ENCODE measurements at regions not wholly inside any gene's neighbourhood (a gene's known extent, or its start where the extent isn't known, plus 50 kb on each side); places are given as distances from the start of the nearest gene placed in this dataset.

- DNase-seq: no peak
- Histone ChIP-seq H3K27ac (ENCODE audit: low read depth, low read length) (no peak overlapping the region), H3K36me3 (ENCODE audit: control insufficient read depth, insufficient read depth, low read length) (no peaks in the 10 kb centered on the region), H3K9ac (ENCODE audit: extremely low read depth, low read length, poor library complexity, severe bottlenecking) (no peak overlapping the region), H3K27me3 (ENCODE audit: control insufficient read depth, insufficient read depth, low read length, poor library complexity, severe bottlenecking) (peaks cover 5% of the 10 kb centered on the region), H3K4me1 (ENCODE audit: control insufficient read depth, insufficient read depth, low read length) (peaks cover 2% of the 10 kb centered on the region), H3K4me3 (ENCODE audit: low read length) (no peak overlapping the region), H3K9me3 (ENCODE audit: control insufficient read depth, low read length) (no peaks in the 10 kb centered on the region)
- 92 to 100% methylated on average over 1 to 4 of the region's 4 CpGs for WGBS, 2 experiments (ENCODE audit: insufficient coverage in 1 of 2, insufficient read length in 1 of 2)
- H3K4me3 Mint-ChIP-seq: no peak overlapping the region
- H3K9me3 Mint-ChIP-seq: no peaks in the 10 kb centered on the region
- no peak overlapping the region for H3K27ac Mint-ChIP-seq
- TF ChIP-seq CTCF (conservative IDR thresholded peaks at IDR 0.05): no peak
- no peaks in the 10 kb centered on the region for H3K27me3 Mint-ChIP-seq (ENCODE audit: insufficient read depth)
- H3K36me3 Mint-ChIP-seq (ENCODE audit: low read depth): no peaks in the 10 kb centered on the region
- H3K4me1 Mint-ChIP-seq: no peaks in the 10 kb centered on the region
Measured at GRCh38 chr9:90092508-90092907, 487.7 kb downstream of the GADD45G start.

GRCh38 chr9:90095682-90096081 is 490.9 kb downstream of the GADD45G start:
- Histone ChIP-seq H3K27me3 (ENCODE audit: control insufficient read depth, insufficient read depth, low read length, poor library complexity, severe bottlenecking) (peaks cover 5% of the 10 kb centered on the region), H3K9me3 (ENCODE audit: control insufficient read depth, low read length) (no peaks in the 10 kb centered on the region), H3K36me3 (ENCODE audit: control insufficient read depth, insufficient read depth, low read length) (no peaks in the 10 kb centered on the region), H3K4me3 (ENCODE audit: low read length) (no peak overlapping the region), H3K27ac (ENCODE audit: low read depth, low read length) (no peak overlapping the region), H3K4me1 (ENCODE audit: control insufficient read depth, insufficient read depth, low read length) (peaks cover 12% of the 10 kb centered on the region), H3K9ac (ENCODE audit: extremely low read depth, low read length, poor library complexity, severe bottlenecking) (no peak overlapping the region)
- no peaks in the 10 kb centered on the region for H3K9me3 Mint-ChIP-seq
- DNase-seq: peak; percentile 54
- H3K27ac Mint-ChIP-seq: no peak overlapping the region
- no peak overlapping the region for H3K4me3 Mint-ChIP-seq
- no peak for TF ChIP-seq CTCF (conservative IDR thresholded peaks at IDR 0.05)
- no peaks in the 10 kb centered on the region for H3K36me3 Mint-ChIP-seq (ENCODE audit: low read depth)
- WGBS, 2 experiments (ENCODE audit: insufficient coverage in 1 of 2, insufficient read length in 1 of 2): 85 to 88% methylated on average over 10 to 11 of the region's 11 CpGs
- H3K4me1 Mint-ChIP-seq: no peaks in the 10 kb centered on the region
- H3K27me3 Mint-ChIP-seq (ENCODE audit: insufficient read depth): no peaks in the 10 kb centered on the region

GRCh38 chr9:90097237-90097636 is 492.4 kb downstream of the GADD45G start:
- H3K4me3 ChIP-seq (ENCODE audit: low read length): no peak overlapping the region
- 90 to 100% methylated on average over 5 to 7 of the region's 7 CpGs for WGBS, 2 experiments (ENCODE audit: insufficient coverage in 1 of 2, insufficient read length in 1 of 2)
- Mint-ChIP-seq H3K4me3 (no peak overlapping the region), H3K36me3 (ENCODE audit: low read depth) (no peaks in the 10 kb centered on the region), H3K9me3 (no peaks in the 10 kb centered on the region), H3K27me3 (ENCODE audit: insufficient read depth) (no peaks in the 10 kb centered on the region), H3K27ac (no peak overlapping the region), H3K4me1 (no peaks in the 10 kb centered on the region)
- no peak overlapping the region for H3K9ac ChIP-seq (ENCODE audit: extremely low read depth, low read length, poor library complexity, severe bottlenecking)
- no peak overlapping the region for H3K27ac ChIP-seq (ENCODE audit: low read depth, low read length)
- H3K36me3 ChIP-seq (ENCODE audit: control insufficient read depth, insufficient read depth, low read length): no peaks in the 10 kb centered on the region
- no peaks in the 10 kb centered on the region for H3K9me3 ChIP-seq (ENCODE audit: control insufficient read depth, low read length)
- no peak for TF ChIP-seq CTCF (conservative IDR thresholded peaks at IDR 0.05)
- H3K4me1 ChIP-seq (ENCODE audit: control insufficient read depth, insufficient read depth, low read length): peaks cover 12% of the 10 kb centered on the region
- DNase-seq: no peak
- H3K27me3 ChIP-seq (ENCODE audit: control insufficient read depth, insufficient read depth, low read length, poor library complexity, severe bottlenecking): peaks cover 5% of the 10 kb centered on the region

Measured in endodermal cell (in vitro differentiated cells).